Activated CD4-positive, alpha-beta T cell treated with anti-CD3 and anti-CD28 coated beads for 24 hours (primary cell): ENCODE measurements at regions not wholly inside any gene's neighbourhood (a gene's known extent, or its start where the extent isn't known, plus 50 kb on each side); places are given as distances from the start of the nearest gene placed in this dataset.

ENCODE experiments used
- DNase-seq, 2 donors: peaks; one replicate each; pipeline ENCODE4 v3.0.0-alpha.2; 2020; ENCODE audit warnings: low read depth in 2 of 2

DNA sequence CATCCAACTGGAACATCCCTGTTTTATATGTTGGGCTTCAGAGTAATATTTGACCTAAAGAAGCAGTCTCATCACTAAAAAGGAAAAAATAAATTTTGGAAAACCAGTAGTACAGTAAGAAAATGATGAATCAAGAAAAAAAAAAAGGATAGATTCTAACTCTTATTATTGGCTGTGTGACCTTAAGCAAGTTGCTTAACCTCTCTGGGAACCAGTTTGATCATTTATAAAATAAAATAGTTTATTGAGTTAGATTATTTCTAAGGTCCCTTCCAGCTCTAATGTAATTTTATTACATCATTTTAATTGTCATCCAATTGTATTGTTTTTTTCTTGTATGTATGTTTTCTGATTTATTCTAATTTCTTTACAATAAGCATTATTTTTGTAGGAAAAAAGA, 127.0 kb downstream of the PRELID2 start:
- DNase-seq, result no peak

DNA sequence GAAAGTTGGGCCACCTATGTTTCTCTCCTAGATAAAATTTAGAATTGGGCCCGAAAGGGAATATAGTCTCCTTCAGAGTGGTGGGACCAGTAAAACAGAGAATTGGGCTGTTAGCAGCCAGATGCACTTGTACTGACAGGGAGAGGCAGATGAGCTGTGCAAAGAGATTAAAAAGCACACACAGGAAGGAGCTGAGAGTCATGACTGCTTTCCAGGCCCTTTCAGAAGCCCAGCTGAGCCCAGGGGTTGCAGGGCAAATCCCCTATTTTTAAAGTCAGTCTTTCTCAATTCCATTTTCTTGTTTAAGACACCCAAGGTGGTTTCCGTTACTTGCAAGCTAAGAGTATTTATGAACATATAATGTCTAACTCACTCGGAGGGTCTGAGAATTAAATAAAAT, 130.4 kb downstream of the PRELID2 start:
- DNase-seq, result no peak

DNA sequence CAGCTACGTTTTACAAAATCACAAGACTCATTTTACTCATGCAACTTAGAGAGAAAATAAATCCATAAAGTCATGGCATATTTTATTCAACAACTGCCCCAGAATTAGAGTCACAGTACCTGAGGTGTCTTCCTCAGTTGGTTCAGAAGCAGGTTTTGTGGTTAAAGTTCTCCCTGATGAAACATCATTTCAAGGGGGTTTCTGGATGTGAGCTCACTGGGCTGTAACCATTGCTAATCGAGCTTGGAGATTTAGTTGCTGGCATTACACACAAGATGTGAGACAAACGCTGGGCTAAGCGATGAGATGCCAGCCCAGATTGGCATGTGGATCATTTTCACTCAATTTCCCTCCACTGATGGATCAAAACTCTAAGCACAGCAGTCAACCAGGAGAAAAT, 131.3 kb downstream of the PRELID2 start:
- DNase-seq, result no peak

DNA sequence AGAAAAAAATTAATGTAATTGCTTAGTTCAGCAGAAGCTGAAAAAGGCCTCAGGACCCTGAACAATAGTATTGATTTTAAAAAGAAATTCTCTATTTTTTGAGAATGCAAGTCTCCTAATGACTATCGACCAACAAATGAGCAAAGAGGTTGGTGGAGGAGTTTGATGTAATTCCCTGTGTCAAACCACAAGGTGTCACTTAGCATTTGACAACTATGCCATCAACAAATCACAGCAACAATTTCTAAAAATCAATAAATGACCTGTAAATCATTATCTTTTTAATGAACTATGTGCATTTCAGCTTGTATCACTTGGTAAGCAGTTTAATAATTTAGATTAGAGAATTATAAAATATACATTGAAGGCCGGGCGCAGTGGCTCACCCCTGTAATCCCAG, 133.7 kb downstream of the PRELID2 start:
- no peak for DNase-seq

DNA sequence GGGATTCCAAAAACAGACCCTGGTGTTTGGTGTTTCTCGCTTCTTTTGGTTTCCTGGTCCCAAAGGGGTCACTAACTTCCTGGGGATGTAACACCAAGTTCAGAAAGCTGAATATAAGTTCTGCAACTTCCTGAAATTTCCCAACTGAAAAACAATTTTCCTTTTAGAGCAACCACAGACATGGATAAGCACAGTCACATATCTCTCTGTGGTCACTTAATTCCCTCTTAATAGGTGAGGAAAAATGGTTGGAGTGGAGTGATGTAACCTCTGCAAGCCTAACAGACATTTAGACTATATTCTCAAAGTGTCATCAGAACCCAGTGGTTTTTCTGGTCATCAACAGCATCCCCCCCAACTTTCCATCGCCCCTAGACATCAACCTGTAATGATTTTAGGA, 135.3 kb downstream of the PRELID2 start:
- no peak for DNase-seq

DNA sequence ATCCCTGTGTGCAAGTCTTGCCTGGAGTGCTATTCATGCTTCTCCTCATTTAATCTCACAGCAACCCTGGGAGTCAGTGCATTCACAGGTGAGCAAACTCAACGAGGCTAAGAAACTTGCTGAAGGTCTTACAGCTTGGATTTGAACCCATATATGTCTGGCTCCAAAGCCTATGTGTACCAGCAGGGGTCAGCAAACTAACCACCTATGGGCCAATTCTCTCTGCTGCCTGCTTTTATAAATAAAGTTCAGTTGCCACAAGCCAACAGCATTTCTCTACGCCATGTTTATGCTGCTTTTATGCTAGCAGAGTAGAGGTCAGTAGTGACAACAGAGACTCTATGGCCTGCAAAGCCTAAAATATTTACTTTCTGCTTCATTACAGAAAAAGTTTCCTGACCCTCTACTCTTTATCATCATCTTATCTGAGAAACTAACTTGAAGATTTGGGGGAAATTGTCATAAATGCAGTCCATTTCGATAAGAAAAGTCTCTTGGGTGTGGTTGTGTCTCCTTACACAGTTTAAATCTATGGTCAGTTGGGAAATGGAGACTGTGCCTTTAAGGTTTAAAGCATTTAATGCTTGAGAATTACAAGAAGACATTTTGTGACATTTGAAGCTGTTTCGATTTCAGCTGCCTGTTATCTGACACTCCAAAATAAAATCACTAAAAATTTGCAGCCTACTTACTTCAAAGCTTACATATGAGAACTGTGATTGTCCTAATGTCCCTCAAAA, 137.7 kb downstream of the PRELID2 start:
- DNase-seq, result no peak

DNA sequence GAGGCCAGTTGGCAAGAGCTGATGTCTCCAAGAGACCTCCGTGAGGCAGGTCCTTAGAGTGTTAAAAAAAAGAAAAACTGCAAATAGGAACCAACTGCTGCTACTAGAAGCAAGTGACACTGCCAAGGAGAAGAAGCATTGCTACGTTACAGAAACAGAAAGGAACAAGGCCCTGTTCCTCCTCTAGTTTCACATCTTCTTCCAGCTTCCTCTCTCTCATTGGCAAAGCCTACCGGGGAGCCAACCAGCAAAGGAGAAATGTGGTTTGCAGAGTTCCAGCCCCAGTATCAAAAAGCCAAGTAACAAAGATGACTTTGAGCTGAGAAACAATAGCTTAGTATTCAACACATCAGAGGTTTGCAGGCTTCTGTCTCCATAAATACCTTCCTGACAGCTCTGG, 145.9 kb downstream of the PRELID2 start:
- no peak for DNase-seq

DNA sequence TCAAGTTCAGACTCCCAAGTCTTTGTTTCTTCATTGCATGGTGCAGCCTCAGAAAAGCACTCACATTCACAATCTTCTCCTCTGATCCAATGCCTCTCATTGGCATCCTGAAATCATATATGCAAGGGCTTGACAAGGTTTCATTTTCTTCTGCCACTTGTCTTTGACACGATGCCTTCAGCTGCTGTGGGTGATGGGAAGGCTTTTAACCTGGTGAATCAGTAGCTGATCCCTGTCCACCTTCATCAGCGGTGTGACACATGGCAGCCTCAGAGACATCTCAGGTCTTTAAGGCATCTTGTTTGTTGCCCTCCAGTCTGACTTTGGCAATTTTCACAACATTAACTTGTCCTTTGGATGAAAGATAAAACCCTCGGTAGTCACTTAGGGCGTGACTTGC, 147.2 kb downstream of the PRELID2 start:
- no peak for DNase-seq

DNA sequence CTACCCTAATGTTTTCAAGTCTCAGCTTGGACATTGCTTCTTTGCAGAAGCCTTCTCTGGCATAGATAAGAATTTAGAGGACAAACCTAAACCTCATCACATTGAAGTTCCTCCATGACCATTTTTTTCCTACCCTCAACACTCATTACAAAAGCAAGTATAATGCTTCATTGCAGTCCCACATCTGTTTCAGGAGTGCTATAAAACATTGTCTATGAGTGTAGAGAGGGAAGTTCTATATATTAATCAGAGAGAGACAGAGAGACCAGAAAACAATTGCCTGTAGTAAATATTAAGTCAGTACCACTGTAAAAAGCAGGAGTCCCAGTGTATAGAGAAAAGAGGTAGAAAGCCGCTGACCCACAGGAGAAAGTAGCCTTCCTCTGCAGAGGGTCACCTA, 149.7 kb downstream of the PRELID2 start:
- DNase-seq, result no peak

DNA sequence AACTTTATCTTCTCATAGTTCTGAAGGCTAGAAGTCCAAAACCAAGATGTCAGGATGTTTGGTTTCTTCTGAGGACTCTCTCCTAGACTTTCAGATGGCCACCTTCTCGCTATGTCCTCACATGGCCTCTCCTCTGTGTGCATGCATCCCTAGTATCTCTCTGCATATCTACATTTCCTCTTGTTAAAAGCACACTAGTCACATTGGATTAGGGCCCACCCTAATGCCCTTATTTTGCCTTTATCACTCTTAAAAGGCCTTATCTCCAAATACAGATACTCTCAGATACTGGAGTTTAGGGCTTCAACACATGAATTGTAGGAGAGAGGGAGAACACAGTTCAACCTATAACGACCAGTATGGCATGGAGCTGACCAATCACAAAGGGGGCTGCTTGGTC, 151.7 kb downstream of the PRELID2 start:
- no peak for DNase-seq

DNA sequence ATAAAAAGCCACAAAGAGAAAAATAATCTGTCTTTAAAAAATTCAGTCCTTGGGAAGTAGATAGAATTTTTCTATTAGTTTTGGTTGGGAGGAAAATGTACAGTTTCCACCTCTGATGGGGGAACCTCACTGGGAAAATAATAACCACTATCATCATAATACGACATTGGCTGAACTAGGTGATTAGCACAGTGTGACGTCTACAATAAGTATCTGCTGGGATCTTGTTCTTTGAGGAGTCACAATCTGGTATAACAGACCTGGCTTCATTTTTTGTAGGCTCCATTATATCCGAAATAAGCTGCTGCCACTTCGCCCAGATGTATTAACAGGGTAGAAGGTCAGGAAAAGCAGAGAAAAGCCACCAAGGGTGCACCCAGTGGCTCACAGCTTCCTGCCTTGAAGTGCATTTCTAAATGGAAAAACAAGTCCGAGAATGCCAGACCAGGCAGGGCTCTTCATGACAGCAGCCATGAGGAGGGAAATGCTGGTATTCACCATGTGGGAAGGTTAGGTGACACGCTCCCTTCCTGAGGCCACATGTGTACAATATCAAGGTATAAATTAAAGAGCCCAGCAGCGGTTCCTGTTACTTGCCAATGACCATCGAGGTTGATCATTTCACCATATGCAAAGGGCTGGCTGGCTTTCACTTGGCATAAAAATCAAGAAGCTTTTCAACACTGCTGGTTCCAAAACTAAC, 152.8 kb downstream of the PRELID2 start:
- DNase-seq, result no peak

DNA sequence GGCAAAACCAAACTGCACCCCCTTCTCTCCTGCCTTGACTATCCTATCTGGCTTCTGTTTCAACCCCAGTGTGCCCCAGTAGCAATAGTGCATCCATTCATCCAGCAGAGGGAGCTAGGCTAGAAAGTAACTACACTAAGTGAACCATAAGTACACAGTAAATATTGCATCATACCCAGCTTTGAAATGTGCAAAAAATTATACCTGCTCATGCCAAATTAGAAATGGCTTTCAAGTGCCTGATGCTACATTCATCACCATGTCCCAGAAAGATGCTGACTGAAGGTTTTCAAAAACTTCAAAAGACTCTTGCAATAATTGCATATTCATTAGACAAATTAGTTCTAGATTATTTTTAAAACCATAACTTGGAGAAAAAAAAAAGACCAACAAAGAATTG, 153.5 kb downstream of the PRELID2 start:
- peak in 1 of 2 donors; percentile 15 for DNase-seq

DNA sequence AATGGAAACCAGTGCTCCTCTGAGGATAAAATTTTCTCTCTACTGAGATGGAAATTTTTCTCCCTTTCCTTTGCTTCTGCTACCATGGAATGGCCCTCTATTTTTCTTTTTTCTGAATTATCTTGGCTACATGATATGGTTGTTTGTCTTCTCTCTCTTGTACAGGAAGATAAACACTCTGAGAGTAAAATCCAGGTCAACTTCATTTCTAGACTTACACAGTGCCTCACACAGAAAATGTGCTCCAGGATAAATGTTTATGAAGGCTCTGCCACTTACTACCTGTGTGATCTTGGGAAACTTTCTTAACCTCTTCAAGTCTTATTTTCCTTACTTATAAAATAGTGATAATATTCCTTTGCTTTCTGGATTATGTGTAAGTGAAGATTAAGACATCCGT, 153.9 kb downstream of the PRELID2 start:
- no peak for DNase-seq

DNA sequence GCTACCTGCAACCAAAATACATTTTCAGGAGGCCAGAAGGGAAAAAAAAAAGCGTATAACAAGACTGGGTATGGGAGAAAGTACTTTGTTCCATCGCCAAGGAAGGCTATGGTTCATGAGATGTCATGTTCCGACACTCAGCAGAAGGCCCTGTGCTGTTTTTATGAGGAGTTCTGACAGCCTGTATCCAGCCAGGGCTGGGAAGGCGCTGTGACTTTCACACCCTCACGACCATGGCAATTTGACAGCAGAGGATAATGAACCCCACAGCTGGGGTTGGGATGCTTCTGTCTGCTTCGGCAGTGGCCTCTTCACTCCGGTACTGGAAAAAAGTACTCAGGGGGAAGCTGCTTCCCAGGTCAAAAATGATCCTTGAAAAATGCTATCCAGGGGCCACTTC, 154.4 kb downstream of the PRELID2 start:
- no peak for DNase-seq

DNA sequence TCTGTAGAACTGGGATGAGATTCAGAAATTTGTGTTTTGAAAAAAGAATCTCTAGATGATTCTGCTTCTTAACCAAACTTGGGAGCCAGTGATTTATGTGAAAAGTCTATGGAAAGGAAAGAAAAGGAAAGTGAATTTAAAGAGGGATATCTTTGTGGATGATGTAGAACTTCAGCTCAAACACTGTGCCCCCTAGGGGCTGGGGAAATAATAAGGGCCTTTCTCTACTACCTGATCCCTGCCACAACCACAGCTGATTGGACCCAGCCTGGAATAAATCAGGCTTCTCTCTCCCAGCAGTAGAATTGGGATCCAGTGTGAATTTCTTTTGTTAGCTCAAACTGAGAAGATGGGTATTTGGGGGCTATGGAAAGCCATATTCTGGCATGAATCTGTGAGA, 155.0 kb downstream of the PRELID2 start:
- DNase-seq, result no peak

DNA sequence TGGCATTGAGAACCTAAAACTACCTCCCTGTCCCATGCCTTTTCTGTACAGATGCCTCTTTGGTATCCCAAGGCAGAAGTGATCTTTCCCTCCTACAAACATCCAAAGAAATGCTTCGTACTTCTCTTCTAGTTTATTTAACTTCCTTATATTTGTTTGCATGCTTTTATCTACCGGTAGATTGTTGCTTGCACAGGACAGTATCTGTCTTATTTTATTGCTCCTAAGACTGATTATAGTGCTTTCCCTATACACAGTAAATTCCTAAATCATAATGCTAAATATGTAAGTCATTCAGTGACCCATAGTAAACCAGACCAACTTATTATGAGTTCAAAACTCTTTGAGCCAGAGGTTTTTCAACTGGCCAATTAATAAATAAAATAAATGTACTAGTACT, 156.9 kb downstream of the PRELID2 start:
- DNase-seq, result no peak

DNA sequence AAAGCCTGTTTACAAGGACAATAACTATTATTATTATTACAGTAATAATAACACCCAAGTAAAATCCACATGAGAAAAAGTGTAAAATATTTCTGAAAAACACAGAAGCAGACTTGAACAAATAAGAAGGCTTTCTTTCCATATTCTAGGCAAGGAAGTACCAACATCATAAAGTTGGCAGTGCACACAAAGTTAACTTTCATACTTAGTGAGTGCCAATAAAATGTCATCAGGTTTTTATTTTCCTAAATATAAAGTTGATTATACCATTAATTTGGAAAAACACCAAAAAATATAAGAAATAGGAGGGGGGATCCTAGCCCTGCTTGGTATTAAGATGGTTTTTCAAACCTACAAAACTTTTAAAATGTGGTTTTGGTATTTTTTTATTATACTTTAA, 161.4 kb downstream of the PRELID2 start:
- no peak for DNase-seq

DNA sequence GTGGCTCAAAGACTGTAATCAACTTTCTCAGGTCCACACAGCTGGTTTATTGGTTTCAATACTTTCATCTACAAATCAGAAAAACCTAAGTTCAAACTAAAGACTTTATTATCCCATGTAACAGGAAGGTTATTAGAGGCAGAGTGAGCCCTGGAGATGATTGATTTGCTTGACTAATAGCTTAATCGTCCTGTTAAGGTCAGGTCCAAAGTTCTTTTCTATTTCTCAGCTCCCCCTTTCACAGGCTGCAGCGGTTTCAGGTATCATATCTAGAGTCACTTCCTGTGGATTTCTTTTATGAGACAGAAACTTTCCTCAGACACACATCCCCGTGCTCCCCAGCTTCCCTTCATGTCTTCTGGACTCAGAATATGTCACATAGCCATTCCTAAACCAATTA, 166.4 kb downstream of the PRELID2 start:
- DNase-seq, result no peak

DNA sequence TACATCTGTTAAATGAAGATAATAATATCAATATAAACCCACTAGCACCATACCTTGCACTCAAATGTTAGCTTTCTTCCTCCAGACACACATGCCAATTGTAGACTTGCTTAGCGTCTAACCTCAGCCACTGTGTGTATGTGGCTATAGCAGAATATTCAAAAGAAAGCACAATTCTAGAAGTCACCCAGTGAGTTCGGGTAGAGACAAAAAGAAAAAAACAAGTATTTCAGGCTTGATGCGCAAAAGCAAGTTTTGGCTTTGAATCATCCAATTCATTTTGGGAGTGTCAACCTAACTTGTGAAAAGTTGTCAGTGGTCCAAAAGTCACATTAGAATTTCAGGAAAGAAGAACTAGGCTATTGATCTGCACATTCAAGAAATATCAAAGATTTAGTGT, 167.4 kb downstream of the PRELID2 start:
- DNase-seq, result no peak

DNA sequence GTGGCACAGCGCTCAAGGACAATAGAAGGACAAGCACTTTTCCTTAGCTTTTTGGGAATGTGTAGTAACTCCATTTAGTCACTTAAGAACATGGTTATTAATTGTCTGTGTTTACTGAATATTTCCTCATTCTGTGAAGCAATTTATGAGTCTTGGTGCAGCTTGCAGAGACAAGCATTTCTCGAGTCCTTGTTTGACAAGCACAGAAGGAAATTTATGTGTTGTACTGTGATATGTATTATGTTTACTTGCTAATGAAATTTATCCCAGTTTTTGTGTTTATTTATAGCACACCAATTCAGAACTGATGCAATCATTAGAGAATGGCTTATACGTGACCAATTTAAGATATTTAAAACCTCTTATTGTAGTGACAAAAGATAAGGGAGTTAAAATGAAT, 168.6 kb downstream of the PRELID2 start:
- DNase-seq, result no peak

DNA sequence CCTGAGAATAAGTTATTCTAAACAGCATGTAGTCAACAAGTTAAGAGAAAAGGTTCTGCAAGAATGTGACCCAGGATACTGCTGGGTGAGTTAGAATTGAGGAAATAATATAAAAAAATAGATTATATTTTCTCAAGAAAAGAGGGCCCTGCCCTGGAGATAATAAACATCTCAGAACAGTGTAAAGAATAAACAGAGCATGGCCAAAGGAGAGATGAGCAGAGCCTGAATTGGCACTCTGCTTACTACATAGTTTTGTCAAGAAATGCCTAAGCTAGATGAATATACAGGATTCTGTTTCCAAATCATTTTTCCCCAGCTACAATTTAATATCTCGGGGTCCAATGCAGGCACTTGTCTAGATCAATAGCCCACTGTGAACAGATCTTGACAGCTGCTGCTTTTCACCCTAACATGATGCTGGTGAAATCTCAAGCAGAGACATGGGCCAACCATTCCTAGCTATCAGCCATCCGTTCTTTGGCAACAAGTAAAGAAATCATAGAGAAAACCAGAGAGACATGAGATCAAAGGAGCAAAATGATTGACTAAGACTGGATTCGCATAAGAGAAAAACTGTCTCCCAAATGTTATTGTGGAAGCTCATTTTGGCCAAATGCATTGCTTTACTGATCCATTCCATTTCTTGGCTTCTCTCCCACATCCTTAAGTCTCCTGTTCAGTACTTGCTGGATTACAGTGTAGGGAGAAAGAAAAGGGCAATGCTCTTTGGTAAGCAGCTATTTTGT, 173.2 kb downstream of the PRELID2 start:
- DNase-seq, result no peak

DNA sequence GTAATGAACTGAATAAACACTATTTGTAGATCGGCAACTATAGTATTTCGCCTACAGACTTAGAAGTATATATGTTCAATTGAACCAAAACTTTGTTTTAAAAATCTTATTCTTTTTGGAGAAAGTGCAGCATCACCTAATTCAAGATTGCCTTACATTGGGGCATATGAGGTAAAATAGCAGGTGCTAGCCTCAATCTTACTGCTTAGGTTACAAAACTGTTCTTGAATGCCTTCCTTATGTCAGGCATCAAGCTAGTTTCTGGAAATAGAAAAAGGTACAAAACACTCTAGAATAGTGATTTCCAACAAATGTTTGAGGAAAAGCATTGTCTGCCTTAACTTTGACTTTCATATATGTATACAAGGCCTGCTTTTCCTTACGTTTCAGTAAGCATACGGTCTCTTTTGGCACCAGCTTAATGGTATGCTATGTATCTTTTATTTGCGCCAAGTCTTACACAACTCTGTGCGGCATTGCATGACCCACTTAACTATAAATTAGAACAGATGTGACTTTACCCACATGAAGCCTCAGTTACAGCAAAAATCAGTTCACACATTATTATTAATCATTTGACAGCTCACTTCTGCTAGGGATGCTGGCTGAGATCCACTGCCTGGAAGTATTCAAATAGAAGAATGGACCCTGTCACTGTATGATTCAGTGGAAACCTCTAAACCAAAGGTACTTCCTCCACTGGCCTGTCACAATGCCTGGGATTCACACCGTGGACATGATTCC, 174.1 kb downstream of the PRELID2 start:
- no peak for DNase-seq
